ENCODE measurements at regions not wholly inside any gene's neighbourhood (a gene's known extent, or its start where the extent isn't known, plus 50 kb on each side); places are given as distances from the start of the nearest gene placed in this dataset.

- TF ChIP-seq YY1 (IDR thresholded peaks at IDR 0.05; ENCODE audit: low read depth), result no peak
- no peak for TF ChIP-seq NFIC (IDR thresholded peaks at IDR 0.05)
- TF ChIP-seq CEBPB (IDR thresholded peaks at IDR 0.05), result no peak
- no peak for TF ChIP-seq TAF1 (IDR thresholded peaks at IDR 0.05; ENCODE audit: low read depth)
- TF ChIP-seq, protein P1, sequence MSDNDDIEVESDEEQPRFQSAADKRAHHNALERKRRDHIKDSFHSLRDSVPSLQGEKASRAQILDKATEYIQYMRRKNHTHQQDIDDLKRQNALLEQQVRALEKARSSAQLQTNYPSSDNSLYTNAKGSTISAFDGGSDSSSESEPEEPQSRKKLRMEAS (IDR thresholded peaks at IDR 0.05), result no peak
- no peak for TF ChIP-seq RAD21 (IDR thresholded peaks at IDR 0.05; ENCODE audit: low read depth)
- TF ChIP-seq TEAD4 (IDR thresholded peaks at IDR 0.05), result no peak
- no peak for TF ChIP-seq EGR1 (IDR thresholded peaks at IDR 0.05)
- no peak for TF ChIP-seq FOXM1 (IDR thresholded peaks at IDR 0.05; ENCODE audit: borderline replicate concordance, low read depth)
- no peak for TF ChIP-seq CREB1 (IDR thresholded peaks at IDR 0.05; ENCODE audit: low read depth)
Observed at GRCh38 chr1:219441884-219442283, 171.0 kb downstream of the ZC3H11B start.

- TF ChIP-seq ZBTB7A (IDR thresholded peaks at IDR 0.05; ENCODE audit: low read depth), result no peak
- TF ChIP-seq FOXM1 (IDR thresholded peaks at IDR 0.05; ENCODE audit: borderline replicate concordance, low read depth), result no peak
- no peak for TF ChIP-seq EGR1 (IDR thresholded peaks at IDR 0.05)
- TF ChIP-seq YY1 (IDR thresholded peaks at IDR 0.05; ENCODE audit: low read depth), result no peak
- TF ChIP-seq CEBPB (IDR thresholded peaks at IDR 0.05), result no peak
- no peak for TF ChIP-seq TEAD4 (IDR thresholded peaks at IDR 0.05)
- TF ChIP-seq, protein P1 (IDR thresholded peaks at IDR 0.05), result no peak
- TF ChIP-seq, protein P2, sequence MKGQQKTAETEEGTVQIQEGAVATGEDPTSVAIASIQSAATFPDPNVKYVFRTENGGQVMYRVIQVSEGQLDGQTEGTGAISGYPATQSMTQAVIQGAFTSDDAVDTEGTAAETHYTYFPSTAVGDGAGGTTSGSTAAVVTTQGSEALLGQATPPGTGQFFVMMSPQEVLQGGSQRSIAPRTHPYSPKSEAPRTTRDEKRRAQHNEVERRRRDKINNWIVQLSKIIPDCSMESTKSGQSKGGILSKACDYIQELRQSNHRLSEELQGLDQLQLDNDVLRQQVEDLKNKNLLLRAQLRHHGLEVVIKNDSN (IDR thresholded peaks at IDR 0.05), result no peak
Observed at GRCh38 chr1:219439376-219439775, 173.5 kb downstream of the ZC3H11B start.

DNA sequence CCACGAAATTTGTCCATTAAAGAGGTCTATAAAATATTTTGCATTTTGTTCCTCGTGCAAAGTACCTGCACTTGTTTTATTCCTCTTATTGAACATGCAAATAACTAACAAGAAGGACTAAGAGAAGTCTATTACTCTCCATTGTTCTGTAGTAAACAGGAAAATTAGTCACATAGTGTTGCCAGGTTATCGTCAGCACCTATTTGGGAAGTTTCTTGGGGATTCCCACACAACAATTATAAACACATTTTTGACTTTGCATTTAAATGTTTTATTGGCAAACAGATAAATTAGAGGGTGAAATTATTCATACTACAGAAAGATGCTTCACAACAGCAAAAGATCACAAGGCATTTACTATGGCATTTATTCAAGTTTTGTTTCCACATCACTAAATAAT, 174.5 kb downstream of the ZC3H11B start:
- no peak for TF ChIP-seq ZBTB7A (IDR thresholded peaks at IDR 0.05; ENCODE audit: low read depth)
- TF ChIP-seq CEBPB (IDR thresholded peaks at IDR 0.05), result no peak
- TF ChIP-seq CREB1 (IDR thresholded peaks at IDR 0.05; ENCODE audit: low read depth), result no peak
- no peak for TF ChIP-seq FOXM1 (IDR thresholded peaks at IDR 0.05; ENCODE audit: borderline replicate concordance, low read depth)
- TF ChIP-seq NFIC (IDR thresholded peaks at IDR 0.05), result no peak
- TF ChIP-seq, protein P2 (IDR thresholded peaks at IDR 0.05), result no peak
- TF ChIP-seq, protein P1 (IDR thresholded peaks at IDR 0.05), result no peak
- TF ChIP-seq EP300 (IDR thresholded peaks at IDR 0.05; ENCODE audit: borderline replicate concordance), result no peak
- no peak for TF ChIP-seq TEAD4 (IDR thresholded peaks at IDR 0.05)

DNA sequence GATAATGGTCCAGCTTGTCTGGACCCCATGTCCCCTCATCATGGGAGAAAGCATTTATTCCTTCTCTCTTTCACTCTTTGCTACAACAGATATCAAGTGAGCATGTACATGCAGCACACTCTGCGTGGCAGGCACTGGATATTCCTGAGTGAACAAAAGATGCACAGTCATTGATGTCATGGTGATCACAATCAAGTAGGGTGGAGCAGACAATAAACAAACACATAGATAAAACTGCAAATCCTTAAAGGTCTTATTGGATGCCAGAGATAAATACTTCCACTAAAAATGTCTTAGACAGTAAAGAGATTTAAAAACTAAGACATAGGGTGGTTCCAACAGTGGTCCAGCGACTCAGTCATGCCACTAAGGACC, 178.0 kb downstream of the ZC3H11B start:
- TF ChIP-seq FOXM1 (IDR thresholded peaks at IDR 0.05; ENCODE audit: borderline replicate concordance, low read depth) (no peak), CEBPB (IDR thresholded peaks at IDR 0.05) (no peak), YY1 (IDR thresholded peaks at IDR 0.05; ENCODE audit: low read depth) (no peak), ZBTB7A (IDR thresholded peaks at IDR 0.05; ENCODE audit: low read depth) (no peak), REST (IDR thresholded peaks at IDR 0.05; ENCODE audit: low read depth) (no peak), EP300 (IDR thresholded peaks at IDR 0.05; ENCODE audit: borderline replicate concordance) (no peak), TAF1 (IDR thresholded peaks at IDR 0.05; ENCODE audit: low read depth) (no peak), TCF12 (IDR thresholded peaks at IDR 0.05; ENCODE audit: low read depth) (no peak), CREB1 (IDR thresholded peaks at IDR 0.05; ENCODE audit: low read depth) (no peak), RAD21 (IDR thresholded peaks at IDR 0.05; ENCODE audit: low read depth) (no peak), EGR1 (IDR thresholded peaks at IDR 0.05) (no peak), NFIC (IDR thresholded peaks at IDR 0.05) (no peak), TEAD4 (IDR thresholded peaks at IDR 0.05) (no peak)
- TF ChIP-seq, protein P2 (IDR thresholded peaks at IDR 0.05), result no peak
- TF ChIP-seq, protein P1 (IDR thresholded peaks at IDR 0.05), result no peak

- TF ChIP-seq TCF12 (IDR thresholded peaks at IDR 0.05; ENCODE audit: low read depth) (no peak), FOXM1 (IDR thresholded peaks at IDR 0.05; ENCODE audit: borderline replicate concordance, low read depth) (no peak), EP300 (IDR thresholded peaks at IDR 0.05; ENCODE audit: borderline replicate concordance) (no peak), ZBTB7A (IDR thresholded peaks at IDR 0.05; ENCODE audit: low read depth) (no peak), EGR1 (IDR thresholded peaks at IDR 0.05) (no peak), CREB1 (IDR thresholded peaks at IDR 0.05; ENCODE audit: low read depth) (no peak), TEAD4 (IDR thresholded peaks at IDR 0.05) (no peak), NFIC (IDR thresholded peaks at IDR 0.05) (no peak), CEBPB (IDR thresholded peaks at IDR 0.05) (no peak), RAD21 (IDR thresholded peaks at IDR 0.05; ENCODE audit: low read depth) (no peak), TAF1 (IDR thresholded peaks at IDR 0.05; ENCODE audit: low read depth) (no peak), YY1 (IDR thresholded peaks at IDR 0.05; ENCODE audit: low read depth) (no peak), REST (IDR thresholded peaks at IDR 0.05; ENCODE audit: low read depth) (no peak)
- TF ChIP-seq, protein P2 (IDR thresholded peaks at IDR 0.05), result no peak
- TF ChIP-seq, protein P1 (IDR thresholded peaks at IDR 0.05), result no peak
Observed at GRCh38 chr1:219434285-219434922, 178.5 kb downstream of the ZC3H11B start.
